Left ventricle myocardium inferior (tissue), 1 donor: ENCODE measurements at regions not wholly inside any gene's neighbourhood (a gene's known extent, or its start where the extent isn't known, plus 50 kb on each side); places are given as distances from the start of the nearest gene placed in this dataset.

Experiments
- DNase-seq: peaks from one replicate; pipeline ENCODE4 v3.0.0-alpha.2; 2020
- H3K27ac ChIP-seq: fragments of 200-600 bp; replicated peaks from 2 replicates; pipeline ENCODE4 v1.8.0; 2021
- H3K27me3 ChIP-seq: fragments of 200-600 bp; 2 replicates; pipeline ENCODE4 v1.8.0; 2021; ENCODE audit warnings: low read depth
- H3K36me3 ChIP-seq: fragments of 200-600 bp; 2 replicates; pipeline ENCODE4 v1.8.0; 2021
- H3K4me1 ChIP-seq: fragments of 200-600 bp; 2 replicates; pipeline ENCODE4 v1.8.0; 2021
- H3K4me3 ChIP-seq: fragments of 200-600 bp; 2 replicates; pipeline ENCODE4 v1.8.0; 2021; ENCODE audit warnings: mild to moderate bottlenecking, moderate library complexity
- H3K9me3 ChIP-seq: fragments of 200-600 bp; replicated peaks from 2 replicates; pipeline ENCODE4 v1.8.0; 2021
- CTCF ChIP-seq: fragments of 200-600 bp; IDR thresholded peaks from 2 replicates; pipeline ENCODE4 v1.8.0; 2021; ENCODE audit warnings: antibody characterized with exemption, mild to moderate bottlenecking, borderline replicate concordance
- intact Hi-C: fragments of 100-400 bp; cut with micrococcal nuclease; formaldehyde crosslinking; loops from one replicate; pipeline ENCODE4 v1.11.0; 2022
- donor health status: DM: no; HTN: yes; CAD: no; lungs with severe emphysema.

- no peak overlapping the region for H3K4me3 ChIP-seq
- no peaks in the 10 kb centered on the region for H3K27me3 ChIP-seq
- peaks cover 13% of the 10 kb centered on the region for H3K9me3 ChIP-seq
- DNase-seq: no peak
- H3K27ac ChIP-seq: no peak overlapping the region
- H3K36me3 ChIP-seq: no peaks in the 10 kb centered on the region
- TF ChIP-seq CTCF: no peak
- intact Hi-C loops: no loop called here
- H3K4me1 ChIP-seq: no peaks in the 10 kb centered on the region
Observed at GRCh38 chr13:62931853-62932252, 1516.2 kb upstream of the PCDH20 start.

GRCh38 chr13:62924395-62924794 lies 1508.7 kb upstream of the PCDH20 start:
- no peak for DNase-seq

GRCh38 chr13:62920159-62920558 lies 1504.5 kb upstream of the PCDH20 start:
- Histone ChIP-seq H3K36me3 (no peaks in the 10 kb centered on the region), H3K9me3 (peaks cover 7% of the 10 kb centered on the region), H3K27me3 (no peaks in the 10 kb centered on the region), H3K27ac (no peak overlapping the region), H3K4me1 (no peaks in the 10 kb centered on the region), H3K4me3 (no peak overlapping the region)
- no peak for TF ChIP-seq CTCF
- DNase-seq: no peak
- intact Hi-C loops: no loop called here

More at GRCh38 chr13:62924395-62924794, 1508.7 kb upstream of the PCDH20 start:
- intact Hi-C loops: no loop called here
- H3K27ac ChIP-seq: no peak overlapping the region
- H3K9me3 ChIP-seq: peaks cover 20% of the 10 kb centered on the region
- no peaks in the 10 kb centered on the region for H3K36me3 ChIP-seq
- no peaks in the 10 kb centered on the region for H3K4me1 ChIP-seq
- no peak for TF ChIP-seq CTCF
- no peaks in the 10 kb centered on the region for H3K27me3 ChIP-seq
- H3K4me3 ChIP-seq: no peak overlapping the region

GRCh38 chr13:62919491-62919890 lies 1503.8 kb upstream of the PCDH20 start:
- Histone ChIP-seq H3K9me3 (peaks cover 7% of the 10 kb centered on the region), H3K27me3 (no peaks in the 10 kb centered on the region), H3K4me1 (no peaks in the 10 kb centered on the region), H3K27ac (no peak overlapping the region), H3K4me3 (no peak overlapping the region), H3K36me3 (no peaks in the 10 kb centered on the region)
- no peak for DNase-seq
- intact Hi-C loops: no loop called here
- TF ChIP-seq CTCF: no peak

GRCh38 chr13:62910541-62911060 lies 1495.0 kb upstream of the PCDH20 start:
- H3K27me3 ChIP-seq: no peaks in the 10 kb centered on the region
- no peak overlapping the region for H3K27ac ChIP-seq
- intact Hi-C loops: no loop called here
- no peak overlapping the region for H3K4me3 ChIP-seq
- no peaks in the 10 kb centered on the region for H3K36me3 ChIP-seq
- no peak for TF ChIP-seq CTCF
- peaks cover 15% of the 10 kb centered on the region for H3K9me3 ChIP-seq
- DNase-seq: no peak
- no peaks in the 10 kb centered on the region for H3K4me1 ChIP-seq
